SK-N-DZ (cell line): ENCODE measurements at regions not wholly inside any gene's neighbourhood (a gene's known extent, or its start where the extent isn't known, plus 50 kb on each side); places are given as distances from the start of the nearest gene placed in this dataset.

Source experiments
- DNase-seq: peaks from one replicate; pipeline ENCODE4 v3.0.0-alpha.2; 2015; ENCODE audit warnings: low spot score

DNA sequence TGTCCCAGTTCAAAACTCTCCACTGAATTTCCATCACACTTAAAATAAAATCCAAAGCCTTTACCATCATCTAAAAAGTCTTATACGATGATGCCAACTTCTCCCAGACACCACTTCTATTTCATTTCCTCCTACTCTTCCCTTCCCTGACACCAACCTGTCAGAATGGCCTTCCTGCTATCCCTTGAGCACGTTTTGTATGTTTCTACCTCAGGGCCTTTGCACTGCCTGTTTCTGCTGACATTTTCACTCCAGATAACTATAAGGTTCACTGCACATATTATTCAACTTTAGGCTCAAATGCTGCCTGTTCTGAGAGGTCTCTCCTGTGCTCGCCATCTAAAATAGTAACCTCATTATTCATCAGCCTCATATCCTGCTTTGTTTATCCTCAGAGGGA is 269.6 kb downstream of the HTR7 start:
- DNase-seq, result no peak

DNA sequence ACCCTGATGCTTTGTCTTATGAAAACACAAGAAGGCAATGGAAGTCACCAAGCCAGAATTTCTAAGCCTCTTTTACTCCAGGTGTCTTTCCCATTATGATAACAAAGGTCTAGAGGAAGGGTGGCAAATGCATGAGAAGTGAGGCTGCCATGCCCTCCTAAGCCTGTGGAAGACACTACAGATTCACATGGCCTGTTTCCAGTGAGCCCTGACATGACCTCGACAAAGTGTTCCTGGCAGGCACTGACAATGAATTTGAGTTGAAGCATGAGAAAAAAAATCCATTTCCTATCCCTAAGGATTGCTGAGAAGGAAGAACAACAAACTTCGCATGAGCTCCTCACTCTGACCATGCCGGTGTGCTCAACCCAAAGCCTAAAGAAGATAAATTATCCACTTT is 268.0 kb downstream of the HTR7 start:
- DNase-seq, result no peak

DNA sequence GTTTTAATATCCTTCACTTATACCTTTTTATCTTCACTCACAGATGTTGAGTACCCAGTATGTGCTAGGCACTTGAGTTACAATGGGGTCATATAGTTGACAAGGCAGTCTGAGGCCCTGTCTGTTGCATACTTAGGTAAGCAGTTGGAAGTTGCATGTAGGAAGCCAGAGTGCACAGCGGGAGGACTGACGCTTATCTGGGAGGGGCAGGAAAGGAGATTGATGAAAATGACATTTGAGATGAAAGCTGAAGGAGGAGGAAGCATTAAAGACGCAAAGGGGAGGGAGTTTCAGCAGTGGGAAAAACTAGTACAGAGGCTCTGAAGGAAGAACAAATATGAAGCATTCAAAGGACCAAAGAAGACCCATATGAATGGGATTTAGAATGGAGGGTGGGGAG is 266.2 kb downstream of the HTR7 start:
- peak; percentile 48 for DNase-seq

DNA sequence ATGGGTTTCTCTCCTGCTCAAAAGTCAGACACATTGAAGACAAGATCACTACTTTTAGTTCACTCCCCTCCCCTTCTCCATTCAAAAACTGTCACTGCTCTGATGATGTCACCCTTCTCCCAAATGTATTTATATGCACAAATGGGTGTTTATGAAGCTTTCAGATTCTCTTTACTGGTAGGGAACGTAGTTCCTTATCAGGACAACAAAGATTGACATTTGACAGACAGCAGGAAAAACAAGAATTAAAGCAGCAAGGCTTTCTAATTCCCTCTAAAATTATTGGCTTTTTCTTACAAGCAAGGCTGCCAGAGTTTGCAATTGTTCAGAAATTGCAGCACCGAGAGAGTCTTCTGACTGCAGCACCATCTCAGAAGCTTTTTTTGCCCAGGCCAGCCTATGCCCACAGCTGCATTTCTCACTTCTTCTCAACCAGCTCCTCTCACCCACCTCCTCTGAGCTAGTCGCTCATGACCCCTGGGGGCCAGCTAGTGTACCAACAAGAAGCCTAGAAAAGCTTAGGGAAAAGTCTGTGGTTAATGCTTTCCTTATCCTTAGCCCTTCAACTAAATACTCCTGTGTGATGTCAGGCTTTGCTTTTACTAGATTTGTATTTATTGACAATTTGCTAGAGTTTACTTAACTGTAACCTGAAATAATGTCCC is 265.1 kb downstream of the HTR7 start:
- DNase-seq, result peak; percentile 86

DNA sequence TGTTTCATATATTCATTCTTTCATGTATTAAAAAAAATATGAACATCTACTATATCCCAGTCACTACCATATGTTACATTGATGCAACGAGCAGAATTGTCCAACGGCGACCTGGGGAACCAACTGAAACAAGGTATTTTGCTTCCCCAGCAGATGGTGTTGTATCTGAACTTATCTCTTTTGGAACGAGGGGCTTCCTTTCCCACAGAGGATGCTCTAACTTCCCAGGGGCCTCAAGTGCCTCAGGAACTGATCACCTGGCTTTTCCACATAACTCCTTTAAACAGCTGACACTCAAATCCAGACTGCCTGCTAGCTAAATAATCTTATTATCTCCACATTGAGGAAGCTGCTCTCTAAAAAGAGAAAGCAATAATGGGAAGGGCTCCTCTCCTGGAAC is 259.3 kb downstream of the HTR7 start:
- DNase-seq, result peak; percentile 64

DNA sequence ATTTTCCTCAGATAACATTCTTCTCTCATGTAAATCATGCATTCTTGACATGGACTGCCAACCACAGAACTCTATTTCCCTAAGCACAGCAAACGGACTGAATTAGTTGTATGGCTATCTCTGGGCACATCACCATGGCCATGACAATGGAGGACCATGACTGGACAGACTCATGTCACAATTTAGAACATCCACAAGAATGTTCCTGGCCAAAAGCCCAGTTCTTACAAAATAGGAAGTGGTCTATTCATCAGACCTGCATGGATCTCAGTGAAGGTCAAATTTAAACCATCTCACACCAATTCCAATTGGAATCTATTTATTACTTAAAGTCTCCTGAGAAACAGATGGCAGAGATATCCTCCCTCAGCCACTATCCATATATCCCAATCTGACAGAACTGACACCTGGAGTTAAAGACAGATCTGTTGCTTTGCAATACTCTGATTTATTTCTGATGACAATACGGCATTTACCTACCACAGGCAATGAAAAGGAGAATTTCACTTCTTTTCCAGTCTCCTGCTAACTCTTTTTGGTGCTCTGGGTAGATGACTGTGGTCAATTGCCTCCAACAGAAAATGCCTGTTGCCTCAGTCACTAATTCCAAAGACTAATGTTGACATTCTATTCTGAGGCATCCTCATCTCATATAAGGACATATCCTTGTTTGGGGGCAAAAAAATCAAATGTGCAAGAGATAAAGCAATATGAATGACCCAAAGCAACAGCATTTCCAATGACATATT is 254.8 kb downstream of the HTR7 start:
- no peak for DNase-seq

DNA sequence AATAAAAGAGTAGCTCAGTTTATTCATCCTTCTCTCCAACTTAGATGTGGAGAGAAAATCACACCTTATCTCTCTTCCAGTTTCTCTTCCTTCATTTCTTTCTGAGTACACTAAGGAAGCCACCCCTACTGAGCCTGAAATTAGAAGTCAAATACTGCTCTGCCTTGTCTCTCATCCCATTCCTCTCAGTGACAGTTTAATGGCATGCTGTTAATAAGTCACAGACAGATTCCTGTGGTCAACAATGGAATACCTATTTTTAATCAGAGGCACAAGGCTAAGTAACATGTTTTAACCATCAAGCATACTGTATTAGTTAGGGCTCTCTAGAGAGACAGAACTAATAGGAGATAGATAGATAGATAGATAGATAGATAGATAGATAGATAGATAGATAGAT is 253.2 kb downstream of the HTR7 start:
- no peak for DNase-seq

DNA sequence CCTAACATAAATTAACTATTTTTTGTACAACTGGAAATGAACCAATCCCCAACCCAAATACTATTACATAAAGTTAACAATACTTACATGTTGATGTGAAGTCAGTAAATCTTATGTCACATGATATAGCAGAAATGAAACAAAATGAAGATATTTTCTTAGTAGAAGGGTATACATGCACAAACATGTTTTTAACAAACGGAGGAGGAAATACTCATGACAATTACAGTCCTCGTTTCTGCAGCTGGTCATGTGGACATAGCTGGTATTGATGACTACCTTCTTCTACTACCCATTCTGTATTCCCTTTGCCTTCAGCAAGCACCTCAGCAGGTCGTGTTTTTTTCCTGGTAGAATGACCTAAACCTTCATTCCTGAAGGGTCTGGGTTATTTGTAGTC is 252.3 kb downstream of the HTR7 start:
- no peak for DNase-seq

DNA sequence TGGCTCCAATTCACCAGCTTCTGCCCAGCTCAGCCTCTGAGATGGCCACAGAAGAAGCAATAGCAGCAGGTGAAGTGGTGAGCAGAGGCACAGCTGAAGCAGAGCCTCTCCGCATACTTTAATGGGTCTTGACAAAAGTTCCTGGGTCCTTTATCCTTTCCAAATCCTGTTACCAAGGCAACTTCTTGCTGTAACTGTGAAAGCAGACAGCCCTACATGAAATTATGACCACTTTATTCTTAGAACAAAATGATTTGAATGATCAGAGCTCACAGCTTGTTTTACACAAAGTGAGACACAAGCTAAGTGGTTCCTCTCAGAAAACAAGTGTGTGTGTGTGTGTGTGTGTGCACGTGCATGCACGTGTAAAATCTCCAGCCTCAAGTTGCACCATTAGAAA is 245.6 kb downstream of the HTR7 start:
- no peak for DNase-seq

DNA sequence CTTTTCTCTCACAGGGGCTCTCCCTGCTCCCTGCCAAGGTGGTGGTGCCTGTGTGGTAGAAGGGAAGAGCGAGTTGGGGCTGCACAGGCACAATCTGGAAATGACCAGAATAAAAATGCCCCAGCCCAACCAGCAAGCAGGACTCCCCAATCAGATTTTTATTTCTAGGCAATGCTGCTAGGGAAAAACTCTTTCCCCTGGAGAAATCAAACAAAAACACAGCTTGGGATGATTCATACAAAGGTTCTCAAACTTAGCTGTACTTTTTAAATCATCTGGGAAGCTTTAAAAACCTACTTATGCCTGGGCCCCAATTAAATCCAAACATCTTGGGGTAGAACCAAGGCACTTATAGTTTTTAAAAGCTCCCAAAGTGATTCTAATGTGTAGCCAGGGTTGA is 243.2 kb downstream of the HTR7 start:
- no peak for DNase-seq

DNA sequence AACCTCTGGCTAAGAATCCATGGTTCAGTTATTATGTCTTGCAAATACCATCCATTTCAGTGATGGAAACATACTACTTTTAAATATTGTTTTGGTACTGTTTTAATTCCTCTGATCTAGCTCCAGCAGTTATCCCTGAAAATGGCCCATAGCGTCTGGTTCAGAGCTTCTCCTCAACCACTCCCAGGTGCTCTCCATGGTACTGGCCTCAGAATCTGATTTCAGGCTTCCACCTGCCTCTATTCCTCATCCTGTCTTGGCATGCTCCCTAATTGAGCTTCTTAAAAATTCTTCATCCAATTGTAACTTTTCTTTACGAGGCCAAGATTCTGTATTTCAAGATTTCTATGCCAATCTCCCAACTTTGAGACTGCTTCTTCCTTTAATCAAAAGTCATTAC is 236.3 kb downstream of the HTR7 start:
- no peak for DNase-seq

DNA sequence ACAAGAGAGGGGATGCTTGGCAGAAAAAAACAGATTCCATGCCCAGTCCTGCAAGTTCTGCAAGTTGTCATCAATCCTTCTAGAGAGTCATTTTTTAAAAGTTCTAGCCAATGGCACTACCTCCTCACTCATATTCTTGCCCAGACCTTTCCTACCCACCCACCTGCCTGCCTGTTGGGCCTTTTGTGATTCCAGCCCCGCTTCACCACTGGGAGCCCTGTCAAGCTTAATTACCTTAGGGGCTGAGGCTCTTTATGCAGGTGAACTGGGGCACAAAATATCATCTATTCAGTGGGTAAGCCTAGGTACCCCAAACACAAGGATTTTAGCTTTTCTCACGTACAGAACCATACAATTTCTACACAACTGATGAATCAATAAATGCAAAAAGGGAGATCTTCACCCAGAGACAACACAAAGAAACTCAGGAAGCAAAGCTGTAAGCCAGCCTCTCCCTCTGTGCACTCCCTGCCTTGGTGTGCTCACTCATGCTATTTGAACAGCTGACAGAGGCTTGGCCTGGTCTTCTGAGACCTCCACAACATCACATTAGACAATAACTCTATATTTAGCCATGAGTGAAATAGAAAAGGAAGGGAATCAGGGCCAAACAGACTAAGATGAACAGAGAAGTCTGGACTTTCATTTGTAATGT is 222.6 kb downstream of the HTR7 start:
- DNase-seq, result no peak

DNA sequence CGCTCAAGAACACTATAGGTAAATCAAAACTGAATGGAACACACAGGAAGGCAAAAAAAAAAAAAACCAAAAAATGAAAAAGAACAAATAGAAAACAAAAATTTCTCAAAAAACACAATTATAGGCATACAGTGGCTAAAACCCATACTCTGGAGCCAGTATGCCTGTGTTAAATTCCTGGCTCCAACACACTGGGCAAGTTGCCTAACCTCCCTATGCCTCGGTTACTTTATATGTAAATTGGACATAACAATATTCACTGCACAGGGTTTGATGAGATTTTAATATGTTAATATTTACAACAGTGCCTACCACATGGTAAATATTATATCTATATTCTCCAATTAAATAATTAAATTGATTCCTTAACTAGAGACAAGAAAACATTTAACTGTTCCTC is 217.1 kb downstream of the HTR7 start:
- no peak for DNase-seq

DNA sequence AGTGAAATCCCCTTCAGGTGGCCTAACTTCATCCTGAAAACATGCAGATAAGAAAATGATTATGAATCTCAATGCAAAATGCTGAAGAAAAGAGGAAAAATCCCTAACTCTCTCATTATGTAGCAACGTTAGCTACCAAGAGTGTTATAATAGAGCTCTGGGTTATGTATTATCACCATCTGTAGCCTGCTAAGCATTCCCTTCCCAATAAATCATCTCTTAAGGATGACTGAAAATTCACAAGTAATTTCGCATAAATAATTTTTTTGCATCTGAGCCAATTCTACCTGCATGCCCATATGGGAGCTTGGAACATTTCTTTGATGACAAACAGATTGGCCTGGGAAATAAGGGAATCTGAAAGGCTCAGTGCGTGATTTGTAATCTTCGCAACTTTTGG is 216.1 kb downstream of the HTR7 start:
- DNase-seq, result no peak

DNA sequence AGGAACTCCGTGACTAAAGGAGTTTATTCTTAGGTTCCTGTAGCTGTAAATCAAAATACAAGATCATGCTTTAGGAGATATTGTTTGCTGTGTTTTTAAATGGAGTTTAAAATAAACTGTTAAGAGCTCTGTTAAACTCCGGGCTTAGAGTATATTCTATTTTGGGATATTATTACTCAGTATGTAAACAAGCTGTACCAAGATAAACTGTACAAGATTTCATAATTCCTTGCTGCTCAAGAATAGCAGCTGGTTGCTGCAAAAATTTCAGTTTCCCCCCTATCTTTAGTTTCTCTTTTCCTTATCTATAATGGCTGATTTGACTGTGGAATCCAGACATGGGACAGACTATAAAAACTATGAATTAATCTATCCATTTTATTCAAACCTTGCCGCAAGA is 215.7 kb downstream of the HTR7 start:
- DNase-seq, result no peak

DNA sequence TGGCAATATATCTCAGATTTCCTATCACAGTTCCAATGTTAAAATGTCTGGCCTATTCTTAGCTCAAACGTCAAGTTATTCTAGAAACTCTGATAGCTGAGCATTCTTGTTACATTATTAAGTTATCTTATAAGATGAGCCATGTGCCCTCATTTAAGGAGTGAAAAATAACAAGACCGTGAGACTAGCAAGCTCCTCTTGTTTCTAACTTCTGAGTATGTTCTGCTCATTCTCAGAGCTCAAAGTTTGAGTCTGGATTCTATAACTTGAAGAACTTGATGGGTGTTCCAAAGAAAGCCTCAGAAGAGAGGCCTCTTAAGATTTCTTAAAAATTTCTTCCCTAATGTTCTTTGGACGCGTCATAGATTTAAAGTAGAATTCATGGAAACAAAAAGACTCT is 215.2 kb downstream of the HTR7 start:
- DNase-seq, result no peak

DNA sequence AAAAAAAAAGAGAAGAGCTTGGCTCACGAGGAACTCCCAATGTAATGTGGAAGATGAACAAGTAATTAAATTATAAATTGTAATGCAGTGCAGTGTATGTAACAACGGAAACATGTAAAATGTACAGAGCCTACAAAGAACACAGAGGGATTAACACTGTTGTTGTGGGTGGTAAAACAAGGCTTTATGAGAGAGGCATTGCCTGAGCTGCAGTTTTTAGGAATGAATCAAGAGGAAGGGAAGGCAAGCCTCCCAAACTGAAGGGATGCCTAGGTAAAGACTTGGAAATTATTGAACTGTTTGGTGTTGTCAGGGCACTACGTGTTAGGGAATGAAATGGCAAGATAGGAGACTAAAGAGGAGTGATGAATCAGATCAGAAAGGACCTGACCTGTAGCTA is 213.7 kb downstream of the HTR7 start:
- no peak for DNase-seq

DNA sequence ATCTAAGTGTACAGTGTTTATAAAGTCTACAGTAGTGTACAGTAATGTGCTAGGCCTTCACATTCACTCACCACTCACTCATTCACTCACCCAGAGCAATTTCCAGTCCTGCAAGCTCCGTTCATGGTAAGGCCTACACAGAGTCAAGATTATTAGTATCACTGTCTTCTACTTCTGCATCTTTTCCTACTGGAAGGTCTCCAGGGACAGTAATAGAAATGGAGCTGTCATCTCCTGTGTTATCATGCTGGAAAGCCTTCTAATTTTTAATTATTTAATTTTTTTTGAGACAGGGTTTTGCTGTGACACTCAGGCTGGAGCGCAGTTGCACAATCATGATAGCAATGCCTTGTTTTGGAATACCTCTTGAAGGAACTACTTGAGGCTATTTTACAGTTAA is 207.0 kb downstream of the HTR7 start:
- DNase-seq, result peak; percentile 44

DNA sequence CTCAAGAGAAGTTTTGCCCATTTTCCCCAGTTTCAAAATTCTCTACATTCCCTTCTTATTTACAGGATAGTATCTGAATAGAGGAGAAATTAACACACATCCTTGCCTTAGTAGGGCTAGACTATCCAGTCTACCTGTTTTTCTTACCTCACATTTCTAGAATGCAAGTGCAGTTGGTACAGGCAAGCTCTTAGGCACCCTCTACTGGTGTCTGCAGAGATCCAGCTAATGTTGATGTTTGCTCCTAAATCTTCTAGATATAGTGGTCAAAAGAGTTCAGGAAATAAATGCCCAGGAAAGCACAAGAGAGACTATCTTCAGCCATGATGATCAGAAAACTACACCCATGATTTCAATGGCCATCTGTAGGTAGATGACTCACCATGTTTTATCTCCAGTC is 205.3 kb downstream of the HTR7 start:
- peak; percentile 25 for DNase-seq

DNA sequence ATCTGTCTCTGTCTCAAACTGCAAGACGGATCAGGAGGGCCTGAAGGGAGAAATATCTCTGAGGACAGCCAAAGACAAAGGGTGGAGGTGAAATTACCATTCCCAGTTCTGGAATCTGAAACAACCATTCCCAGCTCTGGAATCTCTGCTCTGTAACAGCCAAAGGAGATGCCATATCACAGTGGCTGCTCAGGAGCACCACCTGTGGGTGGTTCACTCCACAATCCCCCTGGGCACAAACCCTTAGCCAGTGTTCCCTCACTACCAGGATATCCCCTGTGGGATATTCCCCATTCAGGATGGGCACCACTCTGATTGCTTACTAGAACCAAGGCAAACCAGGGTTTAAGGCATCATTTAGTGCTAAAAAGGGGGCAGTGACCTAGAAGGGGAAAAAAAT is 199.0 kb downstream of the HTR7 start:
- DNase-seq, result no peak

DNA sequence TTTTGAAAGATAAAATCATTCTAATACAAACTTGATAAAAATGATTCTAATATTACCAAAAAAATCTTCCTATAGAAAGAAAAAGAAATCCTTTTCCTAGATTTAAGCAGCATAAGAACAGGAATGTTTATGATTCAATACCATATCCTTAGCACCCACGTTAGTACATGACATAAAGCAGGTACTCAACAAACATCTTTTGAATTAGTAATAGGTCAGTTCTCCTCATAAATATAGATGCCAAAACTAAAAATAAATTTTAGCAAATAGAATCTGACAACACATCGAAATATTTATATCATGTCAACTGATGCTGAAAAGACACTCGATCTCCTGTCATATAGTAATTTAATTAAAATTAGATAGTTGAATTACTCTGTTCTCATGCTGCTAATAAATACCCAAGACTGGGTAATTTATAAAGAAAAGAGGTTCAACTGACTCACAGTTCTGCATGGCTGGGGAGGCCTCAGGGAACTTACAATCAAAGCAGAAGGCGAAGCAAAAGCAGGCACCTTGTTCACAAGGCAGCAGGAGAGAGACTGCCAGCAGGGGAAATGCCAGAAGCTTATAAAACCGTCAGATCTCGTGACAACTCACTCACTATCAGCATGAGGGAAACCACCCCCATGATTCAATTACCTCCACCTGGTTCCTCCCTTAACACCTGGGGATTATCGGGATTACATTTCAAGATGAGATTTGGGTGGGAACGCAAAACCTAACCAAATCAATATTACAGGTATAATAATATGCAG is 191.8 kb downstream of the HTR7 start:
- peak; percentile 33 for DNase-seq

DNA sequence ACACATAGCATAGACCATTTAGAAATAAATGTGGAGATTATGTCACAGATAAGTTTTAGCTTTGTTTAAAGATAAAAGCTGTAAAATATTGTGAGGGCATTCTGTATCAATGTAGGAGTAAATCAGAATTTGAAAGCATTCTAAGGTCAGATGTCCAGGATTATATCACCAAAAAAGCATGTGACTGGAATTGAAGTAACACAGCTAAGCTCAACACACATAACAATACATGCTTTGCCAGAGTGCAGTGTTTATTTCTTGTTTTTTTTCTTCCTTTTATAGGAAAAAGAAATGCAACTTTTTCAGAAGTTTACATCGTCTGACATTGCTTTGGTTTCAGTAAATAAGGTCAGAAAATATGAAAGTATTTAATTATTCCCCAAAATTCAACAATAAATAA is 183.4 kb downstream of the HTR7 start:
- DNase-seq, result no peak
